Liver (tissue), 3 donors: ENCODE measurements at regions not wholly inside any gene's neighbourhood (a gene's known extent, or its start where the extent isn't known, plus 50 kb on each side); places are given as distances from the start of the nearest gene placed in this dataset.

Source experiments
- CTCF ChIP-seq: fragments of 150-350 bp; IDR thresholded peaks from 2 replicates; pipeline ENCODE4 v1.5.1; 2017; ENCODE audit warnings: improper control_type of control experiment, low read depth, low read length; ENCODE audit not compliant: missing input control
- RXRA ChIP-seq, 2 donors: IDR thresholded peaks; 2 replicates each; pipeline ENCODE4 v1.6.1; 2017 to 2018; ENCODE audit warnings: antibody characterized with exemption in 2 of 2, mild to moderate bottlenecking in 1 of 2
- ZBTB33 ChIP-seq: IDR thresholded peaks from 2 replicates; pipeline ENCODE4 v1.6.1; 2016; ENCODE audit warnings: antibody characterized with exemption
- donor health status: healthy.
- donor health status: healthy.

GRCh38 chr14:80325688-80326087, 114.4 kb upstream of the DIO2 start:
- TF ChIP-seq RXRA (IDR thresholded peaks at IDR 0.05), result no peak
- TF ChIP-seq CTCF, result no peak
- TF ChIP-seq ZBTB33, result no peak
